22Rv1 (cell line): ENCODE measurements at regions not wholly inside any gene's neighbourhood (a gene's known extent, or its start where the extent isn't known, plus 50 kb on each side); places are given as distances from the start of the nearest gene placed in this dataset.
A peak's percentile ranks its signal among the peaks of the same experiment; 100 is the strongest.

Experiments used
- H3K27ac ChIP-seq: fragments of 450-650 bp; 2 replicates; pipeline ENCODE4 v1.5.1; 2017
- CTCF ChIP-seq: fragments of 450-650 bp; IDR thresholded peaks from 2 replicates; pipeline ENCODE4 v1.5.1; 2017; ENCODE audit warnings: mild to moderate bottlenecking
- ZFX ChIP-seq: fragments of 450-650 bp; IDR thresholded peaks from 2 replicates; pipeline ENCODE4 v1.6.1; 2017; ENCODE audit warnings: antibody characterized with exemption, borderline replicate concordance

GRCh38 chr2:52526735-52527134 lies 1240.9 kb upstream of the CHAC2 start:
- no peak for TF ChIP-seq ZFX
- TF ChIP-seq CTCF = no peak
- H3K27ac ChIP-seq = no peak overlapping the region

GRCh38 chr2:52520644-52521043 lies 1247.0 kb upstream of the CHAC2 start:
- H3K27ac ChIP-seq = no peak overlapping the region
- TF ChIP-seq CTCF (no peak), ZFX (no peak)

- H3K27ac ChIP-seq = no peak overlapping the region
- TF ChIP-seq ZFX = no peak
- no peak for TF ChIP-seq CTCF
These were observed 1248.9 kb upstream of the CHAC2 start for GRCh38 chr2:52518678-52519077.

GRCh38 chr2:52512760-52513159 lies 1254.8 kb upstream of the CHAC2 start:
- TF ChIP-seq CTCF (no peak), ZFX (no peak)
- no peak overlapping the region for H3K27ac ChIP-seq

GRCh38 chr2:52510432-52510831 lies 1257.2 kb upstream of the CHAC2 start:
- no peak overlapping the region for H3K27ac ChIP-seq
- TF ChIP-seq CTCF = no peak
- TF ChIP-seq ZFX = no peak

GRCh38 chr2:52502476-52502860 lies 1265.1 kb upstream of the CHAC2 start:
- H3K27ac ChIP-seq = peak overlapping the region; percentile 45
- TF ChIP-seq CTCF = no peak
- no peak for TF ChIP-seq ZFX

GRCh38 chr2:52501715-52502475 lies 1265.7 kb upstream of the CHAC2 start:
- peak overlapping the region; percentile 45 for H3K27ac ChIP-seq
- no peak for TF ChIP-seq ZFX
- TF ChIP-seq CTCF = no peak
